HG03108 (cell line): ENCODE measurements at regions not wholly inside any gene's neighbourhood (a gene's known extent, or its start where the extent isn't known, plus 50 kb on each side); places are given as distances from the start of the nearest gene placed in this dataset.

Experiments
- ATAC-seq: cut with Tn5 transposase; IDR thresholded peaks from one replicate; pipeline ENCODE4 v1.9.1; 2021; ENCODE audit warnings: moderate library complexity; ENCODE audit not compliant: unreplicated experiment

DNA sequence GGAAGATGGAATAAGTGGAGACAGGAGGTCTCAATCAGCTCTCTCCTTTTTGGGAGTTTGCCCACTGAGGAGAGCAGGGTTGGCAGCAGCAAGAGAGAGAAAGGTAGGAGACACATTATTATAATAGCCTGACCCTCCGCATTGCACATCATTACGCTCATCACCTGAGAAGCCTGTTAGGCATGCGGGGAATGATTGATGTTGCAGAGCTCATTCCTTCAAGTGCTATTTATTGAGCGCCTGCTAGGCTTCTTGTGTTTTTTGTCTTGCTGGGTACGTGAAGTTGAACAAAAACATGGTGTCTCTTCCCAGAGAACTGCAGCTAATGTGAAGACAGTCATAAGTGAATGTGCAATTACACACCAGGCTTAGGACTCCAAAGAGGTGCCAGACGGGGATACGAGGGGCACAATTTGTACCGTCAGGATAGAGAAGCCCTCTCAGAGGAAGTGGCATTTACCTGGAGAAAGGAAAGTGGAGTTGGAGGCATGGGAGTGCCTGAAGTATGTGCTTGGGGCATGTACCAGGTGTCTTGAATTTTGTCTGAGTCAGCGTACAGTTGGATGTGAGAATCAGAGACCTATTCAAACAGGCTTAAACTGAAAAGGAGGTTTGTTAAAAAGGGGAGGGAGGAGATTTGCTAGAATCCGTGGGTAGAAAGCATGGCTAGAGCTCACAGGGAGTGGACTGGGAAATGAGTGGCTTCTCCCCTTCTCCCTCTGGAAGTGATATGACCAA, 90.2 kb upstream of the SOD3 start:
- ATAC-seq = no peak

DNA sequence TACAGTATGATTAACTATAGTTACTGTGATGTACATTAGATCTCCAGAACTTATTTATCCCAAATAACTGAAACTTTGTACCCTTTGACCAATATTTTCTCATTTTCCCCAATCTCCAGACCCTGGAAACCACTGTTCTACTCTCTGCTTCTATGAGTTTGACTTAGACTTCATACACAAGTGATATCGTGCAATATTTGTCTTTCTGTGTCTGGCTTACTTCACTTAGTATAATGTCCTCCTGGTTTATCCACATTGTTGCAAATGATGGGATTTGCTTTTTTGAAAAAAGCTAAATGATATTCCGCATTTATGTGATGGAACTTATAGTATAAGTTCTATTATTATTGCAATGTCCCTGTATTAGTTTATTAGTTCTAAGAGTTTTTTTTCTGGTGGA, 81.8 kb upstream of the SOD3 start:
- no peak for ATAC-seq

DNA sequence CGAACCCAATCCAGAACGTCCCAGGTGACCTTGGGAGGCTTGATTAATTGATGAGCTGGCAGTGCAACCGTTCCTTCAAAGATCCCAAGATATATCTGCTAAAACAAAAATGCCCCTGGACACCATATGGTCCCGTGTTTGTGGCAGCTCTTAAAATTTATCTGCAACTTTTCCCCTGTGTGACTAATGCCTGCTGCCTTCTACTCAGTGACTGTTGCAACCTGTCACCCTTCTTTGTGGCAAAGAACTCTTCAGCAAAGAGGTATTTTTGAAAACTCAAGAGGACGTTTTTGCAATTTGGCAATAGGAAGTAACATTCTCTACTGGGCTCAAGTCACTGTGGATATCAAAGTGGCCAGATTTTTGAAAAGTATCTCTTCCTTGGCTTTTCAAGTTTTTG, 75.8 kb upstream of the SOD3 start:
- ATAC-seq = no peak

DNA sequence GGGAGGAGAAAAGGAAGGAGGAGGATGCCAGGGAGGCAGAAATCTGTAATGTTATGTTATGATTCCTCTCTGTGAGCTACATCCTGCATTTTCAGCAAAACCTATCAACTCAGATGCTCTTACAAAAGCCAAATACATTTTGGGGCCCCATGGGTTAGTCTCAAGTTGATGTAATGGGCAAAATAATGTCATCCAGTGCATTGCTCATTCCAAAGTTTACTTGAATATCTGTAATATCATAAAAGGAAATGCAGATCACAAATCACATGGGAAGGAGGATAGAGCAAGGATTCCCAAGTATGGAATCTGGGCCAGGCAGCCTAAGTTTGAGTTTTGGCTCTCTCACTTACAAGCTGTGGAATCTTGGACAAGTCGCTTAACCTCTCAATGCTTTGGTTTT, 74.9 kb upstream of the SOD3 start:
- no peak for ATAC-seq

DNA sequence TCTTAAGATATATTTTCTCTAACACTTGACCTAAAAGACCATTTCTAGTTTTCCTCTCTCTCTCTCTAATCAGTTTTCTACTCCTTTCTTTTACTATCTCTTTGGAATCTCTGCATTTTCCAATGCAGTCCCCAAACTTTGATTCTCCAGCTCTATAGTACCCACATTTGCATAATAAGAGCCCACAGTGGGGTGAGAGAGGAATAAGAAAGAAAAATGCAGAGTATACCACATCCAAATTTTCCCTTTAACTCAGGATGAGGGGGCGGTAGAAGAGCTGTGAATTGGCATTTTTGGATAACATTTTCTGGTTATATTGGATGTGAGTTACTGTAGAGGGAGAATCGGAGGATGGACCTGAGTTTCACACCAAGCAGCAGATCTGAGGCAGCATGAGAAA, 74.4 kb upstream of the SOD3 start:
- no peak for ATAC-seq

DNA sequence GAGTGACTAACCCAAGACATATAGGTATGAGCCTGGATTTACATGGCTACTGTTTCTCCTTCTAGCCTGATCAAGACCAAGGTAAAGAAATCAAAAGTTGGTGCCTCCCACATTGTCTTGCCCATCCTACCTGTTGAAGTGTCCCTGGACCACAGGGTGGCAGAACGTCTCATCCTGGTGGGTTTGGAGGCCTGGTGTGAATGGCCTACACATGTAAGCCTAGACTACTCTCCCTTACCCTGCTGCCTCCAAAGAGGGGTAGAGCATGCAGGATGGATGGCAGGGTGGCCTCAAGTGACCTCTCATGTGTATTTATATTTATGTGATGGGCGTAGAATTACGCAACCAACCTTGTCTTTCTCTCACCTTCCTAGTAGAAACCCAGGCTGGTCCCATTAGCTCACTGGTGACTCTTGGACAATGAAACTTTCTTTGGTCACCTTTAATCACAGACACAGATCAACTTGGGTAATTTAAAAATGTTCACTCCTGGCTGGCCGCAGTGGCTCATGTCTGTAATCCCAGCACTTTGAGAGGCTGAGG, 73.3 kb upstream of the SOD3 start:
- no peak for ATAC-seq

DNA sequence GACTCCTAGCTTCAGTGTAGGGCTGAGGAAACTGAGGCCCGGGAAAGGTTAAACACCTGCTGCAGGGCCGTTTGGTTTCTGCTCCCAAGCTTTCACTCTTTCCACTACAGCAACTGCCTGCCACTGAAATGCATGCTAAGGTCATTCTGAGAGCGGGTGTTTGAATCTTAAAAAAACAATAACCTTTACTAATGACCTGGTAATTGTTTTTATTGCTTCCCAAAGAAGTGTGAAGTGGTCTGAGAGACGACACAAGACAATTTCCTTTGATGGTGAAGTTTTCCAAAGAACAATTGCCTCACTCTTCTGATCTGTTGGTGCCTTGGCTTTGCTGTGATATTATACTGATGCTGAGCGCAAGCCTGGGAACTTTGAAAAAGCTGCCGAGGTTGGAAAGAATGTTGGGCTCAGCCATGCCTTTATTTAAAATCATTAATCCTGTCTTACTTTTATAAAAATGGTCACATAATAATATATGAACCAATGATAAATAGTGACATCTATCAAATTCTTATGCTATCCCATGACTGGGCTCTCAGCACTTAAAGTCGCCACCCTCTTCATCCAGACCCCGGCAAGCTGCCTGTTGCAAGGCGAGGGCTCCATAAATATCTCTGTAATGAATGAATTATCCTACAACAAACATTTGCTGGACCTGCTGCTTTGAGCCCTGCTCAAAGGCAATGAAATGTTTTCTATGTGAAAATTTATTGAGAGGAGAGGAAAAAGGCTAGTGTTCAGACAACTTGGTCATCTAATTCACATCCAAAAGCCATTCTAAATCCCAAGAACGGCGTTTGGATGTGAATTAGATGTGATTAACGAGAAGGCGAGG, 67.8 kb upstream of the SOD3 start:
- no peak for ATAC-seq

DNA sequence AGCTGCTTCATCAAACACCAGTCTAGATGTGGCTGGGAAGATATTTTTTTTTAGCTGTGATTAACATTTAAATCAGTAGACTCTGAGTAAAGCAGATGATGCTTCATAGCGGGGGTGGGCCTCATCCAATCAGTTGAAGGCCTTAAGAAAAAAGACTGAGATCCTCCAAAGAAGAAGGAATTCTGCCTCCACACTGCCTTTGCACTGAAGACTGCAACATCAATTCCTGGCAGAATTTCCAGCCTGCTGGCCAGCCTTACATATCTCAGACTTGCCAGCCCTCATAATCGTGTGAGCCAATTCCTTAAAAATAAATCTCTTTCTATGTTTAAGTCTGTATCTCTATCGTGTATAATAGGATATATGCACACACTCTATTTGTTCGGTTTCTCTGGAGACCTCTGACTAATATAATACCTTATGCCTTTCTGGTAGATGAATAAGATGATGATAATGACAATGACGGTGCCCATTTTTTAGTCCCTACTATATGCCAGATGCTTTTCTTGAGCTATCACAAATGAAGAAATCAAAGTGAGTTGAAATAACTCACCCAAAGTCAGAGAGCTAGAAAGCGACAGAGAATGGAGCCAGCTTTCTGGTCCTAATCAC, 66.1 kb upstream of the SOD3 start:
- no peak for ATAC-seq

DNA sequence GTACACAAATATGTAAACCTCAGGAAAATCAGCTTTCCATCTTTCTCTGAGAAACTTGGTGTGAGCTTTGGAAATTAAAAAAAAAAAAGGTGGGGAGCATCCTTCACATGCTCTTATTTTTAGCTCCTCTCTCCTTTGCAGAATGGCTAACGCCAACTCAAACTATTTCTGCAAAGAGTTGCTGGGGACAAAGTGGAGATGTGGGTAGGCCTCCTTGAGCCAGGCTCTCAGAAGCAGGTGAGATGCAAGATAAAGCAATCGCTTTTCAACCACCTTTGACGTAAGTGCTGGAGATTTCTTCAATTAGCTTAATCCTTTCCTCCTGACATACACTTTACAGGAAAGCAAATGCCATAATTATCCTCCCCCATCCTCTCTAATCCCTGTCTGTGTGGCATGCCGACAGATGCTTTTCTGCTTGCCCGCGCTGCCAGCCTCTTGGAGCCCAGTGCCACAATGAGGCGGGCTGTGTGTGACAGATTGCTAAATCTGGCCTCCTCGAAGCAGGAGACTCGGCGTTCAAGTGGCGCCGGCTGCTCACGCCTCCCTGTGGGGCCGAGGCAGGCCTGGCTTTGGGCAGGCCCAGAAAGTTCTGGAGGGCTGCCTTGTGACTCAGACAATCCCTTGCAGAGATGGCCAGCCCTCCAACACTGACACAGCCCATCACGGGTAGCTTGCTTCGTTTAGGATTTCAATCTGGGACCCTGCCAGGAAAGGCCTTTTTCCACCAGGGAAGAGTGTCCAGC, 64.9 kb upstream of the SOD3 start:
- no peak for ATAC-seq

DNA sequence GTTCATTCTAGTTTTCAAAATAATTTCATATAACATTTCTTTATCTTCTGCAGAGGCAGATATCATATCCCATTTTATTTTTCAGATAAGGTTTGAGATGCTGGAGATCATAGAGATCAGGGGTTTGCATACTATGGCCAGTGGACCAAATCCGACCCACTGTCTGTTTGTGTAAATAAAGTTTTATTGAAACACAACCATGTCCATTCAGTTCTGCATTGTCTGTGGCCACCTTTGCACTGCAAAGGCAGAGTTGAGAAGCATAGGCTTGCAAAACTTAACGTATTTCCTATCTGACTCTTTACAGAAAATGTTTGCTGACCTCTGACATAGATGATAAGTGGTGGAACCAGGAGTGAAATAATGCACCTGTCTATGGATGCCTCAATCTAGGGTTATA, 63.9 kb upstream of the SOD3 start:
- ATAC-seq = no peak

DNA sequence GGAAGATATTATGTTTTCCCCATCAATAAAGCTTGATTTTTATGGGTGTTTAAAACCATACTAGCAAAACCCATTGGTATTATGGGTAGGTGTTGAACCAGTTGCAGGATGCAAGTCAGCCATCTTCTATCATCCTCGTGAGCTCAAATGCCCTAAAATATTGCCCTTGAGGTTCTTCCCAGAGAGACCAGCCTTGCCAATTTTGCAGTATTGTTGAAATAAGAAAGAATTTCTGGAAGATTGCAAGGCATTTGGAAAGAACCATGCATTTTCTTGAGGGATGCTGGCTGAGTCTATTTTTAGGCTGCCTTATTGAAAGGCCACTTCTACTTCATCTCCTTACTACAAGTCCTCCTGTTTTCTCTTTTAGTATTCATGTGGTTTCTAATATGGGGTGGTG, 60.9 kb upstream of the SOD3 start:
- ATAC-seq = no peak

DNA sequence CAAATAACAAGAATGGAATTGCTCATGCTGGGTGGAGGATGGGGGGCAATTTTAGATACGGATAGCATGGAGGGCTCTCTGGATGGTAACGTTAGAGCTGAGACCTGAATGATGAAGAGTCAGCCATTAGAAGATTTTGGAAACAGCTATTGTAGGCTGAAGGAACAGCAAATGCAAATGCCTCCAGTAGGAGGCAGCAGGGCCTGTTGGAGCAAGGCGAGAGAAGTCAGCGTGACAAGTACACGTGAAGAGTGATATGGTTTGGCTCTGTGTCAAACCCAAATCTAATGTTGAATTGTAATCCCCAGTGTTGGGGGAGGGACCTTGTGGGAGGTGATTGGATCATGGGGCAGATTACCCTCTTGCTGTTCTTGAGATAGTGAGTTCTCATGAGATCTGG, 59.3 kb upstream of the SOD3 start:
- ATAC-seq = no peak

DNA sequence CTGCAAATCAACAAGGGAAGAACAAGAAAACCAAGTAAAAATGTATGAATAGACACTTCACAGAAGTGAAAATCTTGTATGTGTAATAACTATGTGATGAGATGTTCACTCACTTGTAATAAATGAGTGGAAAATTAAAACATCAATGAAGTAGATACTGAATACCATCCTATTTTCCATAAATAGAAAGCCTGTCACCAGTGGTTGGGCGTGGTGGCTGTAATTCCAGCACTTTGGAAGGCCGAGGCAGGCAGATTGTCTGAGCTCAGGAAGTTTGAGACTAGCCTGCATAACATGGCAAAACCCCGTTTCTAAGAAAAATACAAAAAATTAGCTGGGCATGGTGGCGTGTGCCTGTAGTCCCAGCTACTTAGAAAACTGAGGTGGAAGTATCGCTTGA, 53.5 kb upstream of the SOD3 start:
- ATAC-seq = no peak

DNA sequence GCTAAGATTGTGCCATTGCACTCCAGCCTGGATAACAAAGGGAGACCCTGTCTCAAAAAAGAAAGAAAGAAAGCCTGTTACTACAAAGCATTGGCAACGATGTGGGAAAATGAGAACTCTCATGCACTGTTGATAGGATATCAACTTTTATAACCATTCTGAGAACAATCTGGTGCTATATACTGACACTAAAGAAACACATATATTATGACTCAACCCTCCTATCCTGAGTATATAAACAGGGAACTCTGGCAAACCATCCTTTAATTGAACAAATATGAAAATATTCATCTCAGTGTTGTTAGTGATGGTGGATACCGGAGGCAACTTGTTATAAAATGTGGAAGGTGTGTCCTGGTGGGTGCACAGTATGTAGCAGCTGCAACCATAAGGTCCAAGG, 53.0 kb upstream of the SOD3 start:
- ATAC-seq = no peak

DNA sequence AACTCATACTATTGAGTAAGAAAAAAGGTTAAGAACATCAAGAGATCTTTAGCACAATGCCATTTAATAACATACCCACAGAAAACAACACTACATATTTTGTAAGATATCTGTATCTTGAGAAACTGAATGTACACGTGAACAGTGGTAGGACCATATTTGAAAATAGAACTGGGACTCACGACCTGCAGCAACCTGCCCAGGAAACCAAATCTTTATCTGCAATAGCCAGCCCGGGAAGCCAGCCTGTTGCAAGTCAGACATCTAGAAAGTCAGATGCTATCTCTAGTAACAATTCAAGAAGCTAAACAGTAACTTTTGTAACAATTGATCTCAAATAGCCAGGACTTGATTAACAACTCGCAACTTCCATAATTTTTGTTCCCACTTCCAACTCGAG, 52.6 kb upstream of the SOD3 start:
- ATAC-seq = no peak

DNA sequence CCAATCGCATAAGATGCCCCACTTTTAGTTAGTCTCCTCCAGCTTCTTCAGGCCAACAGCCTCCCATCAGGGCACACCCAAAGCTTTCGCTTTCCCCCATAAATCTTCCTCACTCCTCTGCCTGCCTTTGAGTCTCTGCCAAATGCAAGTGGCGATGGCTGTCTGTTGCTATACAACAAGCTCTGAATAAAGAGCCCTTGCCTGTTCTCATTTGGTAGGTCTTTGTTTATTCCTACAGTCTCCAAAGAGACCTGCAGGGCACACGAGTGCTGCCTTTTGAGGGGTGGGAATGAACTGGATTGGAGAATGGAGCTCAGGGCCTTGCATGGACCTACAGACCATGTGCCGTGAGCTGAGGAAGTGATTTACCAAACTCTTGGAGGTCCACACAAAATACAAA, 52.2 kb upstream of the SOD3 start:
- ATAC-seq = no peak

DNA sequence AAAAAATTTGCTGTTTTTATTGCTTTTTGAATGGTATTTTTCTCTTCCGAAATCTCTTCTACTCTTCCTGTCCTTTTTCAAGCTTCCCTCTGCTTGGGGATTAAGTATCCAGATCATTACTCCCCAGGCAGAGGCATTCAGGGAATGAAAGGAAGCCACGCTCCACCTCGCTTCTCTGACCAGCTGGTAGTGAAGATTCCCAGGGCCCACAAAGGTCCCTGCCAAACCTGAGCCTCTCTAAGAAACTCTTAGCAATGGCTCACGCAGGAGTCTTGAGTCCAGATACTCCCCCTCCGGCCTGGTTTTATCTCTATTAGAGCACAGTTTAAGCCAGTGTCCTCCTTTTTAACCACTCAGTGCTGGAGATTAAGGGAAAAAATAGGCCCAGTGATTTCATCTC, 51.4 kb upstream of the SOD3 start:
- no peak for ATAC-seq

DNA sequence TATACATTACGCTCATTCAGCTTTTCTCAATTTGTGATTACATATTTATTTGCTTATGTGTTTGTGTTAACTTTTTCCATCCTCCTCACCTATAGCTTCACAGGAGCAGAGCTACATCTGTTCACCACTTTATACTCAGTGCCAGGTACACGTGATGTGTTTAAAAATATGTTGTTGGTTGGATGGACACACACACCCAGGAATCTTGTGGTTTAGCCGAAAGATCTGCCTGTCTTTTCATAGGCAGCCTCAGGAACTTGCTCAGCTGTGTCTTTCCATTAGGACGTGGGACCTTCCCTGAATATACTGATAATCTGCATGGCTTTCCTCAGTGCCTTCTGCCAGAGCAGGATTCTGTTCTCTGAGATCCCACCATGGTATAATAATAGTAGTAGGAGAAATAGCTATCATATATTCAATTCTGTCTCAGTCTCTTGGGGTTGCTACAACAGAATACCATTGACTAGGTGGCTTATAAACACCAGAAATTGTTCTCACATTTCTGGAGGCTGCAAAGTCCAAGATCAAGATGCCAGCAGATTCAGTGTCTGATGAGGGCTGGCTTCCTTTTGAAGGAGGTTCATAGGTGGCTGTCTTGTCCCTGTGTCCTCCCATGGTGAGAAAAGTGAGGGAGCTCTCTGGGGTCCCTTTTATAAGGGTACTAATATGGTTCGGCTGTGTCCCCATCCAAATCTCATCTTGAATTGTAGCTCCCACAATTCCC, 50.0 kb upstream of the SOD3 start:
- no peak for ATAC-seq
